Esophagus (tissue), 2 donors: ENCODE measurements at regions not wholly inside any gene's neighbourhood (a gene's known extent, or its start where the extent isn't known, plus 50 kb on each side); places are given as distances from the start of the nearest gene placed in this dataset.
"Not testable (repeated sequence)": the region's sequence is repeated elsewhere in the genome, so short reads cannot be mapped to it uniquely, and the experiment has no call there.

Source experiments
- H3K27ac ChIP-seq, 2 donors: one replicate each; pipeline ENCODE4 v1.5.1; 2013; ENCODE audit warnings: low read depth in 2 of 2, mild to moderate bottlenecking in 2 of 2, inconsistent platforms in 1 of 2, low read length in 1 of 2, moderate library complexity in 1 of 2
- H3K27me3 ChIP-seq, 2 donors: one replicate each; pipeline ENCODE4 v1.6.1; 2013; ENCODE audit warnings: low read length in 2 of 2, control low read depth in 1 of 2, mild to moderate bottlenecking in 1 of 2; ENCODE audit not compliant: insufficient read depth in 2 of 2, control insufficient read depth in 1 of 2
- H3K36me3 ChIP-seq, 2 donors: one replicate each; pipeline ENCODE4 v1.6.1; 2013; ENCODE audit warnings: low read length in 1 of 2; ENCODE audit not compliant: control insufficient read depth in 2 of 2, insufficient read depth in 2 of 2
- H3K4me1 ChIP-seq, 2 donors: one replicate each; pipeline ENCODE4 v1.6.1; 2013; ENCODE audit warnings: low read length in 1 of 2; ENCODE audit not compliant: control insufficient read depth in 2 of 2, insufficient read depth in 2 of 2
- H3K4me3 ChIP-seq, 2 donors: one replicate each; pipeline ENCODE4 v1.5.1; 2013; ENCODE audit warnings: low read length in 2 of 2, mild to moderate bottlenecking in 2 of 2, low read depth in 1 of 2, moderate library complexity in 1 of 2
- H3K9me3 ChIP-seq, 2 donors: one replicate each; pipeline ENCODE4 v1.6.1; 2013; ENCODE audit warnings: mild to moderate bottlenecking in 2 of 2, low read depth in 1 of 2, low read length in 1 of 2, moderate library complexity in 1 of 2; ENCODE audit not compliant: control insufficient read depth in 2 of 2, insufficient read depth in 1 of 2
- WGBS, 2 donors: extraction: QIAGEN DNeasy Blood & Tissue Kit; methylation state at CpG; one replicate each; pipeline ENCODE4 v1.1.7; 2013; 5-methylcytosine and 5-hydroxymethylcytosine counted together
- donor health status: healthy with polysubstance abuse.
- donor health status: Bipolar disorder and iron deficiency.

GRCh38 chr9:106487266-106487665 lies 375.7 kb upstream of the ZNF462 start:
- H3K27me3 ChIP-seq: no peaks in the 10 kb centered on the region
- 60 to 63% methylated on average over 3 of the region's 3 CpGs for WGBS, 2 donors
- H3K4me1 ChIP-seq: peaks cover 0 to 2% of the 10 kb centered on the region in 2 donors
- no peaks in the 10 kb centered on the region for H3K36me3 ChIP-seq
- no peak overlapping the region for H3K4me3 ChIP-seq
- no peak overlapping the region for H3K27ac ChIP-seq
- no peaks in the 10 kb centered on the region for H3K9me3 ChIP-seq

GRCh38 chr9:106492126-106492525 lies 370.8 kb upstream of the ZNF462 start:
- H3K27me3 ChIP-seq, H3K36me3 ChIP-seq, H3K4me1 ChIP-seq, H3K4me3 ChIP-seq, H3K9me3 ChIP-seq, H3K27ac ChIP-seq: not testable (repeated sequence)
- WGBS, 2 donors: 72 to 73% methylated on average over 7 of the region's 7 CpGs

DNA sequence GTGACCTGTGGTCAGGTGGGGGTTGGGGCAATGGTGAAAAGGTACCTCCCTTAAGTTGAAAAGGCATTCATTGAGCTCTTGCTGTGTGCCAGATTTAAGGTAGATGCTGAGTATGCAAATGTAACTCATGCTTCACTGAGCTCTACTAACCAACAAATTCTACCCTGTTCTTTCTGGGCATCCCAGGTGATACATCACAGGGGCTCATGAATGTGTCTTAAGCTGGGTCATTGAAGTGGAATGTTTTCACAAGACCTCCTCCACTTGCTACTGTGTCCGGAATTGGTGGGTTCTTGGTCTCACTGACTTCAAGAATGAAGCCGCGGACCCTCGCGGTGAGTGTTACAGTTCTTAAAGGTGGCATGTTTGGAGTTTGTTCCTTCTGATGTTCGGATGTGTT lies 362.8 kb upstream of the ZNF462 start:
- Histone ChIP-seq H3K27ac (no peak overlapping the region), H3K4me3 (no peak overlapping the region), H3K36me3 (no peaks in the 10 kb centered on the region), H3K27me3 (no peaks in the 10 kb centered on the region), H3K4me1 (no peaks in the 10 kb centered on the region), H3K9me3 (no peaks in the 10 kb centered on the region)
- WGBS, 2 donors: 95 to 96% methylated on average over 6 of the region's 6 CpGs

- WGBS, 2 donors: 96 to 98% methylated on average over 18 of the region's 18 CpGs
- H3K27me3 ChIP-seq, H3K27ac ChIP-seq, H3K9me3 ChIP-seq, H3K36me3 ChIP-seq, H3K4me3 ChIP-seq, H3K4me1 ChIP-seq: not testable (repeated sequence)
These were observed 361.8 kb upstream of the ZNF462 start for GRCh38 chr9:106501210-106501609.

- no peaks in the 10 kb centered on the region for H3K27me3 ChIP-seq
- no peaks in the 10 kb centered on the region for H3K4me1 ChIP-seq
- WGBS, 2 donors: 56 to 57% methylated on average over 3 of the region's 3 CpGs
- no peaks in the 10 kb centered on the region for H3K36me3 ChIP-seq
- H3K9me3 ChIP-seq: no peaks in the 10 kb centered on the region
- no peak overlapping the region for H3K4me3 ChIP-seq
- no peak overlapping the region for H3K27ac ChIP-seq
These were observed 360.0 kb upstream of the ZNF462 start for GRCh38 chr9:106502930-106503329.

DNA sequence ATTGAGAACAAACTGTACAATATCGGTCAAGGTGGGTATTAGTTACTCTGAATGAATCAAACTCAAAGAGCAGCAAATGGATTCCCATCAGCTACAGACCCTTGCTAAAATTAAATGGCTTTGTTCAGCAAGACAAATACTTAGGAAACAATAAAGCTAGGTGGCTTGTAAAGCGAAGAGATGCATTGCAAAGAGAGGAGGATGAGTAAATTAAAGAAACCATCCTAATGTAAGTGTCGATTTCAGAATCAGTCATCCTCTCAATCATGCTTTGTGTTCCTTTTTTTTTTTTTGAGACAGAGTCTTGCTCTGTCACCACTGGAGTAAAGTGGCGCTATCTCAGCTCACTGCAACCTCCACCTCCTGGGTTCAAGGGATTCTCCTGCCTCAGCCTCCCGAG lies 359.2 kb upstream of the ZNF462 start:
- 81 to 90% methylated on average over 5 of the region's 5 CpGs for WGBS, 2 donors
- Histone ChIP-seq H3K9me3 (no peaks in the 10 kb centered on the region), H3K4me1 (no peaks in the 10 kb centered on the region), H3K27ac (no peak overlapping the region), H3K27me3 (no peaks in the 10 kb centered on the region), H3K36me3 (no peaks in the 10 kb centered on the region), H3K4me3 (no peak overlapping the region)

- H3K27me3 ChIP-seq: no peaks in the 10 kb centered on the region
- H3K27ac ChIP-seq: no peak overlapping the region
- H3K36me3 ChIP-seq: no peaks in the 10 kb centered on the region
- no peaks in the 10 kb centered on the region for H3K9me3 ChIP-seq
- H3K4me1 ChIP-seq: no peaks in the 10 kb centered on the region
- H3K4me3 ChIP-seq: no peak overlapping the region
- WGBS, 2 donors: 66 to 80% methylated on average over 2 of the region's 2 CpGs
These were observed 336.2 kb upstream of the ZNF462 start for GRCh38 chr9:106526716-106527204.

- Histone ChIP-seq H3K27ac (no peak overlapping the region), H3K36me3 (no peaks in the 10 kb centered on the region)
- 62 to 73% methylated on average over 4 of the region's 4 CpGs for WGBS, 2 donors
These were observed 334.8 kb upstream of the ZNF462 start for GRCh38 chr9:106528158-106528557.

DNA sequence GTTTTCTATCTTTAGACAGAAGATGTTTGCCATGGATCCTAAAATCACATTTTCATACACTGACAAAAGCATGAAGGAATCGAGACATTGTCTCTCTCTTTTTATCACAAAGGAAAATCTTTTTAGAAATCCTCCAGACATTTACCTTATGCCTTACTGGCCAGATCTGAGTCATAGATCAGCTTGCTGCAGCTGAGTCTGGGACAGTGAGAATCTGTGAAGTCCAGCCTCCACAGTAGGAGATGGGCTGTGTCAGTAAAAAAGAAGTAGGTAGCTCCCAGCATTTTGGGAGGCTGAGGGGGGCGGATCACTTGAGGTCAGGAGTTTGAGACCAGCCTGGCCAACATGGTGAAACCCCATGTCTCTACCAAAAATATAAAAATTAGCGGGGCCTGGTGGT lies 333.4 kb upstream of the ZNF462 start:
- Histone ChIP-seq H3K27me3 (no peaks in the 10 kb centered on the region), H3K4me1 (no peaks in the 10 kb centered on the region), H3K4me3 (no peak overlapping the region), H3K27ac (no peak overlapping the region), H3K9me3 (no peaks in the 10 kb centered on the region), H3K36me3 (no peaks in the 10 kb centered on the region)
- 82 to 88% methylated on average over 3 of the region's 3 CpGs for WGBS, 2 donors

More at GRCh38 chr9:106528158-106528557, 334.8 kb upstream of the ZNF462 start:
- H3K9me3 ChIP-seq: no peaks in the 10 kb centered on the region
- H3K4me3 ChIP-seq: no peak overlapping the region
- H3K4me1 ChIP-seq: no peaks in the 10 kb centered on the region
- no peaks in the 10 kb centered on the region for H3K27me3 ChIP-seq

GRCh38 chr9:106531491-106531890 lies 331.5 kb upstream of the ZNF462 start:
- WGBS, 2 donors: 83 to 90% methylated on average over 1 of the region's 1 CpG
- H3K4me3 ChIP-seq: no peak overlapping the region
- H3K4me1 ChIP-seq: peaks cover 0 to 2% of the 10 kb centered on the region in 2 donors
- no peaks in the 10 kb centered on the region for H3K9me3 ChIP-seq
- no peaks in the 10 kb centered on the region for H3K27me3 ChIP-seq
- H3K27ac ChIP-seq: no peak overlapping the region
- no peaks in the 10 kb centered on the region for H3K36me3 ChIP-seq
